ENCODE measurements at regions not wholly inside any gene's neighbourhood (a gene's known extent, or its start where the extent isn't known, plus 50 kb on each side); places are given as distances from the start of the nearest gene placed in this dataset.

GRCh38 chr5:12357626-12358025 lies 453.4 kb upstream of the CTNND2 start (continued):
- TF ChIP-seq ZNF462 (CRISPR knock-in tag; IDR thresholded peaks at IDR 0.05): no peak
- TF ChIP-seq ZNF114 (CRISPR knock-in tag; IDR thresholded peaks at IDR 0.05): no peak
- TF ChIP-seq CREB1 (CRISPR knock-in tag; IDR thresholded peaks at IDR 0.05; ENCODE audit: low read depth): no peak
- TF ChIP-seq ZNF331 (CRISPR knock-in tag; IDR thresholded peaks at IDR 0.05; ENCODE audit: low read depth): no peak
- no peak for TF ChIP-seq EZH2 (IDR thresholded peaks at IDR 0.05; ENCODE audit: low read depth, unreplicated experiment)

GRCh38 chr5:12354686-12355085 lies 450.4 kb upstream of the CTNND2 start:
- H3K36me3 ChIP-seq (ENCODE audit: insufficient read depth): no peaks in the 10 kb centered on the region
- Mint-ChIP-seq H3K4me3 (no peak overlapping the region), H3K9me3 (no peaks in the 10 kb centered on the region), H3K27ac (peak overlapping the region; percentile 41; the same call in 1 of the 2 replicates), H3K36me3 (ENCODE audit: low read depth) (peaks cover 8% of the 10 kb centered on the region; the same call in 1 of the 3 replicates), H3K4me1 (peaks cover 13% of the 10 kb centered on the region), H3K27me3 (ENCODE audit: insufficient read depth, low read depth, poor library complexity) (no peaks in the 10 kb centered on the region)
- no peaks in the 10 kb centered on the region for H3K27me3 ChIP-seq (ENCODE audit: insufficient read depth)
- H4K20me1 ChIP-seq (replicated peaks; ENCODE audit: insufficient read depth): no peaks in the 10 kb centered on the region
- DNase-seq (ENCODE audit: low spot score) (peak; percentile 9), ATAC-seq (no peak)
- peak overlapping the region; percentile 88; the same call in 1 of the 2 replicates for H2AFZ ChIP-seq
- no peak overlapping the region for H3K4me2 ChIP-seq
- 0 out of 2 replicates have a peak, but pooled peaks cover 7% of the 10 kb centered on the region for H3K4me1 ChIP-seq (ENCODE audit: insufficient read depth)
- no peak overlapping the region for H3K27ac ChIP-seq (ENCODE audit: low read depth)
- no peaks in the 10 kb centered on the region for H3K79me2 ChIP-seq (replicated peaks; ENCODE audit: insufficient read depth)
- H3K4me3 ChIP-seq: no peak overlapping the region
- peaks cover 6% of the 10 kb centered on the region; the same call in 1 of the 2 replicates for H3K9me2 ChIP-seq (ENCODE audit: insufficient read depth)
- no peaks in the 10 kb centered on the region for H3F3A ChIP-seq (replicated peaks; ENCODE audit: low read depth)
- no peak for TF ChIP-seq CTCF (conservative IDR thresholded peaks at IDR 0.05; ENCODE audit: low read depth in 2 of 2)
- no peak for TF ChIP-seq ZNF462 (CRISPR knock-in tag; IDR thresholded peaks at IDR 0.05)
- no peak for TF ChIP-seq EZH2 (IDR thresholded peaks at IDR 0.05; ENCODE audit: low read depth, unreplicated experiment)

Data from GM23338 (cell line).